D721Med (cell line): ENCODE measurements at regions not wholly inside any gene's neighbourhood (a gene's known extent, or its start where the extent isn't known, plus 50 kb on each side); places are given as distances from the start of the nearest gene placed in this dataset.

Experiments
- DNase-seq: peaks from one replicate; pipeline ENCODE4 v3.0.0; 2011; ENCODE audit warnings: low spot score; ENCODE audit not compliant: insufficient read length
- FAIRE-seq: peaks from 2 replicates; lab custom pipeline; 2011; peaks lifted over from hg19 to GRCh38; lab: Jason Lieb, UNC
- CTCF ChIP-seq: IDR thresholded peaks from 2 replicates; pipeline ENCODE4 v1.5.1; 2012; ENCODE audit warnings: mild to moderate bottlenecking, control low read depth; ENCODE audit not compliant: insufficient read depth; ENCODE audit errors: missing control alignments

GRCh38 chr4:164446516-164446915 is 307.4 kb upstream of the SMIM31 start:
- DNase-seq: no peak
- FAIRE-seq: no peak

DNA sequence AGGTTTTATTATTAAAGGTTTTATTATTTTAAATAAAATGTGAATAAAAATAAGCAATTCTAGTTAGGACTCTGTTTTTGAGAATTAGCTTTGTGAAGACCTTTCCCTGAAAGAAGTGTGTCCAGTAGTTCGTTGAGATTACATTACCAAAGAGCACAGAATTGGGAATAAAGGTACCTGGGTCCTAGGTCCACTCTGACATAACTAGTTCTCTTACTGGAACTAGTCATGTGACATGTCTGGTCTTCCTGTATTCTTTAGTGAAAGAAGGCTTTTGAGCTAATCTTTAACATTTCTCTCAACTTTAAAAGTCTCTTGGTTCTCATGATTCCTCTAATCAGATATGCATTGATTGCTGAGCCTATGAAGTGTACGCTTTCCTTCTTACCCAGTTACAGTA is 292.0 kb upstream of the SMIM31 start:
- FAIRE-seq: no peak
- DNase-seq: no peak
- TF ChIP-seq CTCF: no peak

More at GRCh38 chr4:164446516-164446915, 307.4 kb upstream of the SMIM31 start:
- no peak for TF ChIP-seq CTCF

DNA sequence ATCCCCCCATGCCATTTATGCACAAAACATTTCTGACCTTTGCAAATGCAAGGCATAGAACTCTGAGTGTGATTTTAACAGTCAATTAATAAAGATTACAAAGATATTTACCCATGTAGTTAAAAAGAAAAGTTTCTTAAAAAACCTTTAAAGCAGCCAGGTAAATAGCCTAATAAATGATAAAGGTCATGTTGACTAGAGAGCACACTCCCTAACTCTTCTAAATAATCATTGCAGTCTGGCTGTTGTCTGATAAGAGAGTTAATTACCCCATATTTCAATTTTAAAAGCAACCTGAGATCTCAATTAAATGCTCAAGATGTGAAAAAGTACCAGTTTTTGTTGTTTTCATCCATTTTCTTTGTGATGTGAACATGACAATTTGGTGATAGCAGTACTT is 291.5 kb upstream of the SMIM31 start:
- DNase-seq: no peak
- no peak for TF ChIP-seq CTCF
- FAIRE-seq: no peak

- DNase-seq: no peak
- FAIRE-seq: no peak
- no peak for TF ChIP-seq CTCF
Measured at GRCh38 chr4:164464313-164464712, 289.6 kb upstream of the SMIM31 start.

- DNase-seq (no peak), FAIRE-seq (no peak)
- TF ChIP-seq CTCF: no peak
Measured at GRCh38 chr4:164467493-164467892, 286.4 kb upstream of the SMIM31 start.

DNA sequence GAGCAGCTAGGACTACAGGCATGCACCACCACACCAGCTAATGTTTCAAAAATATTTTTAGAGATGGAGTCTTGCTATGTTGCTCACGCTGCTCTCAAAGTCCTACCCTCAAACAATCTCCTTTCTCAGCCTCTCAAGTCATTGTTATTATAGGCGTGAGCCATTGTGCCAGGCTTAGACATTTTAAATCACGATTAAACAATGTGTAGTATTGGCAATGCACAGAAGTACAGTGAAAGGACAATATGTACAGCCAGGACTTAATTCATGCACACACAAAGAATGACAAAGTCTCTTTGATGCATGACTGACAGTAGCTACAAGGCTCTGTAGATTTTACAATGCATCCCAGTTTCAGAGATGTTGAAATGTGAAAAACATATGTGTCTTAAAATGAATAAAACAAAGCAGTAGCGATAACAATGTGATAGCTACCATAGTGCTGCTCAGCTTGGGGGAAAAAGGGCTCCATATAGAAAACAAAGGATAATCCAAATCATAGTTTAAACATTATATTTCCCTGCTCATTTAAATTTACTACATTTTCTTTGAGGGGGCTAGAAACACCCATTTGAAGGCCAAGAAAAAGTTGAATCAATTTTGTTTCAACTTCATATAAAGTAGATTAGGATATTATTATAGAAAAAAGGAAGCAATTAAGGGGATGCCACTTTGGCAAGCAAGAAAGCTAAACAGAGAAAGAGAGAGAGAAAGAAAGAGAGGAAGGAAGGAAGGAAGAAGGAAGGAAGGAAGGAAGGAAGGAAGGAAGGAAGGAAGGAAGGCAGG is 272.4 kb upstream of the SMIM31 start:
- FAIRE-seq (no peak), DNase-seq (no peak)
- no peak for TF ChIP-seq CTCF

DNA sequence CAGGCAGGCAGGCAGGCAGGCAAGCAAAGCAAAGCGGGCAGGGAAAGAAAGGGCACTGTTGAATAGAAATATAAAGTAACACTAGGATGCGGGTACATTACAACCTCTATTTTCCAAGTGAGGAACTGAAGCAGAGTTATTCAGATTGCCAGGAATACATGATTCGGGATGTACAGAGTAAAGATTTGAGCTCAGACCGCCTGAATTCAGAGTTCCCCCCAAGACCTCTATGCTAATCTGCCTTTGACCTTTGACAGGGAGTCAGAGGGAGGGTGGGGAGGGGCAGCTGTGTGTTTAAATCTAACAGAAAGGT is 271.9 kb upstream of the SMIM31 start:
- FAIRE-seq: no peak
- DNase-seq: no peak
- no peak for TF ChIP-seq CTCF
